H1 (cell line): ENCODE measurements at regions not wholly inside any gene's neighbourhood (a gene's known extent, or its start where the extent isn't known, plus 50 kb on each side); places are given as distances from the start of the nearest gene placed in this dataset.

Source experiments
- CTCF ChIA-PET: fragments of 300-600 bp; sonication (Branson Sonifier 250); formaldehyde crosslinking; loops from one replicate; lab custom pipeline; 2021; ENCODE audit not compliant: partially characterized antibody; lab: Charles Lee
- POLR2A ChIA-PET: fragments of 300-600 bp; sonication (Branson Sonifier 250); formaldehyde crosslinking; loops from one replicate; lab custom pipeline; 2021; ENCODE audit warnings: inconsistent platforms; ENCODE audit not compliant: partially characterized antibody; lab: Charles Lee
- DNase-seq, 2 experiments: peaks; one replicate each; pipeline versions ENCODE4 v3.0.0 to v3.0.0-alpha.2; 2010 to 2022; ENCODE audit warnings: low spot score in 2 of 2, low read depth in 1 of 2, mixed read lengths in 1 of 2
- FAIRE-seq: peaks from 2 replicates; lab custom pipeline; 2011; peaks lifted over from hg19 to GRCh38; lab: Jason Lieb, UNC
- H2AFZ ChIP-seq: 2 replicates; pipeline ENCODE4 v1.8.1; 2012; ENCODE audit warnings: low read length, inconsistent platforms
- H2AK5ac ChIP-seq: 2 replicates; pipeline ENCODE4 v1.6.1; 2013; ENCODE audit warnings: low read depth, low read length
- H2BK120ac ChIP-seq: replicated peaks from 2 replicates; pipeline ENCODE3; 2013; ENCODE audit warnings: low read depth, low read length, inconsistent platforms
- H2BK12ac ChIP-seq: 2 replicates; pipeline ENCODE4 v1.6.1; 2013; ENCODE audit warnings: low read depth, low read length
- H2BK15ac ChIP-seq: 2 replicates; pipeline ENCODE4 v1.6.1; 2013; ENCODE audit warnings: low read length
- H2BK20ac ChIP-seq: 2 replicates; pipeline ENCODE4 v1.6.1; 2013; ENCODE audit warnings: low read length
- H2BK5ac ChIP-seq: 2 replicates; pipeline ENCODE4 v1.6.1; 2013; ENCODE audit warnings: low read depth, low read length
- H3K14ac ChIP-seq: 2 replicates; pipeline ENCODE4 v1.6.1; 2013; ENCODE audit warnings: inconsistent platforms; ENCODE audit not compliant: insufficient read length
- H3K18ac ChIP-seq: 2 replicates; pipeline ENCODE4 v1.6.1; 2013; ENCODE audit warnings: low read length; ENCODE audit errors: extremely low read depth
- H3K23ac ChIP-seq: 2 replicates; pipeline ENCODE4 v1.6.1; 2013; ENCODE audit warnings: inconsistent platforms; ENCODE audit not compliant: insufficient read length
- H3K23me2 ChIP-seq: 2 replicates; pipeline ENCODE4 v1.6.1; 2013; ENCODE audit warnings: low read depth, low read length
- H3K27ac ChIP-seq: 2 replicates; pipeline ENCODE4 v1.6.1; 2011; ENCODE audit warnings: low read depth, low read length, inconsistent platforms
- H3K27me3 ChIP-seq, 4 experiments: replicated peaks in 1 of 4; 1 replicate in 1 of 4; 2 replicates in 3 of 4; pipeline versions ENCODE4 v1.6.1 to v1.8.1; 2011 to 2013; ENCODE audit warnings: low read length in 3 of 4, mild to moderate bottlenecking in 3 of 4, inconsistent platforms in 2 of 4, mixed read lengths in 2 of 4, moderate library complexity in 1 of 4; ENCODE audit not compliant: control insufficient read depth in 3 of 4, insufficient read depth in 3 of 4; ENCODE audit errors: extremely low read depth in 1 of 4
- H3K36me3 ChIP-seq, 4 experiments: 2 replicates each; pipeline versions ENCODE4 v1.6.1 to v1.8.1; 2011 to 2013; ENCODE audit warnings: mild to moderate bottlenecking in 4 of 4, low read length in 3 of 4, moderate library complexity in 2 of 4, control low read depth in 1 of 4, inconsistent platforms in 1 of 4; ENCODE audit not compliant: insufficient read depth in 4 of 4, control insufficient read depth in 2 of 4
- H3K4ac ChIP-seq: replicated peaks from 2 replicates; pipeline ENCODE3; 2013; ENCODE audit warnings: low read length, low read depth, mixed read lengths, inconsistent platforms; ENCODE audit not compliant: insufficient read length
- H3K4me1 ChIP-seq, 4 experiments: replicated peaks in 1 of 4; 1 replicate in 1 of 4; 2 replicates in 3 of 4; pipeline versions ENCODE4 v1.6.1 to v1.8.1; 2011 to 2013; ENCODE audit warnings: low read length in 3 of 4, inconsistent platforms in 2 of 4, mixed read lengths in 1 of 4; ENCODE audit not compliant: insufficient read depth in 4 of 4, control insufficient read depth in 3 of 4
- H3K4me2 ChIP-seq, 2 experiments: 2 replicates each; pipeline versions ENCODE4 v1.6.1 to v1.8.1; 2011 to 2013; ENCODE audit warnings: low read depth in 2 of 2, low read length in 2 of 2, control low read depth in 1 of 2, inconsistent platforms in 1 of 2, mild to moderate bottlenecking in 1 of 2; ENCODE audit not compliant: insufficient read depth in 1 of 2
- H3K4me3 ChIP-seq, 4 experiments: fragments of 200-600, 300-600 bp in 1 of 4; sonication (generic), shearing (Covaris generic), sonication (Bioruptor Twin) in 1 of 4; 2 replicates each; pipeline versions ENCODE4 v1.5.1 to v1.8.1; 2011 to 2016; ENCODE audit warnings: low read length in 4 of 4, low read depth in 3 of 4, control low read depth in 2 of 4, inconsistent platforms in 2 of 4, mild to moderate bottlenecking in 2 of 4, mixed read lengths in 1 of 4, moderate library complexity in 1 of 4; ENCODE audit not compliant: insufficient read depth in 2 of 4; ENCODE audit errors: extremely low read depth in 1 of 4
- H3K56ac ChIP-seq: replicated peaks from 2 replicates; pipeline ENCODE3; 2013; ENCODE audit warnings: low read depth, mild to moderate bottlenecking, mixed read lengths, low read length, inconsistent platforms; ENCODE audit not compliant: insufficient read length
- H3K79me1 ChIP-seq: 2 replicates; pipeline ENCODE4 v1.6.1; 2013; ENCODE audit warnings: low read depth, low read length, control low read depth
- H3K79me2 ChIP-seq, 2 experiments: 2 replicates each; pipeline versions ENCODE4 v1.6.1 to v1.8.1; 2012 to 2013; ENCODE audit warnings: low read length in 2 of 2, mild to moderate bottlenecking in 2 of 2, inconsistent platforms in 1 of 2; ENCODE audit not compliant: insufficient read depth in 2 of 2, control insufficient read depth in 1 of 2
- H3K9ac ChIP-seq, 4 experiments: replicated peaks in 1 of 4; 1 replicate in 1 of 4; 2 replicates in 3 of 4; pipeline versions ENCODE4 v1.6.1 to v1.8.1; 2011 to 2013; ENCODE audit warnings: low read depth in 3 of 4, low read length in 3 of 4, control low read depth in 2 of 4, mild to moderate bottlenecking in 2 of 4, moderate library complexity in 2 of 4, inconsistent platforms in 1 of 4; ENCODE audit errors: extremely low read depth in 1 of 4
- H3K9me3 ChIP-seq, 2 experiments: 2 replicates each; pipeline versions ENCODE4 v1.6.1 to v1.8.1; 2012 to 2013; ENCODE audit warnings: mild to moderate bottlenecking in 2 of 2, moderate library complexity in 2 of 2, control low read depth in 1 of 2, inconsistent platforms in 1 of 2, low read depth in 1 of 2, low read length in 1 of 2, mixed read lengths in 1 of 2; ENCODE audit not compliant: insufficient read depth in 2 of 2
- H4K20me1 ChIP-seq, 2 experiments: replicated peaks in 1 of 2; 2 replicates each; pipeline versions ENCODE3 to v1.8.1; 2011 to 2013; ENCODE audit warnings: inconsistent platforms in 2 of 2, low read length in 2 of 2, mild to moderate bottlenecking in 1 of 2; ENCODE audit not compliant: insufficient read depth in 2 of 2, control insufficient read depth in 1 of 2
- H4K5ac ChIP-seq: 2 replicates; pipeline ENCODE4 v1.6.1; 2013; ENCODE audit warnings: low read length, low read depth, mixed read lengths, inconsistent platforms; ENCODE audit not compliant: insufficient read length
- H4K8ac ChIP-seq: 2 replicates; pipeline ENCODE4 v1.8.0; 2013; ENCODE audit warnings: mild to moderate bottlenecking, moderate library complexity, low read length, inconsistent platforms; ENCODE audit not compliant: insufficient read depth; ENCODE audit errors: extremely low read depth
- H4K91ac ChIP-seq: replicated peaks from 2 replicates; pipeline ENCODE3; 2013; ENCODE audit warnings: low read length, mixed read lengths, inconsistent platforms; ENCODE audit not compliant: insufficient read length
- BRCA1 ChIP-seq: IDR thresholded peaks from 2 replicates; pipeline ENCODE4 v1.6.1; 2012; ENCODE audit warnings: low read depth, low read length, improper control_type of control experiment
- CBX8 ChIP-seq: fragments of 300-800, 300-1000 bp; sonication (generic); IDR thresholded peaks from 2 replicates; pipeline ENCODE4 v1.7.1; 2016; ENCODE audit warnings: low read depth, low read length, borderline replicate concordance
- FOSL1 ChIP-seq: IDR thresholded peaks from 2 replicates; pipeline ENCODE4 v1.6.1; 2011; ENCODE audit warnings: mild to moderate bottlenecking, low read depth, low read length, moderate library complexity; ENCODE audit not compliant: insufficient read depth
- HDAC2 ChIP-seq, 2 experiments: fragments of 300-600 bp in 1 of 2; sonication (generic) in 1 of 2; IDR thresholded peaks; 2 replicates each; pipeline ENCODE4 v1.6.1; 2011 to 2012; ENCODE audit warnings: low read depth in 2 of 2, low read length in 2 of 2, mild to moderate bottlenecking in 2 of 2, moderate library complexity in 2 of 2, borderline replicate concordance in 1 of 2, inconsistent platforms in 1 of 2
- JUND ChIP-seq: IDR thresholded peaks from 2 replicates; pipeline ENCODE4 v1.6.1; 2011; ENCODE audit warnings: mild to moderate bottlenecking, improper control_type of control experiment, low read length
- KDM5A ChIP-seq: fragments of 200-600 bp; IDR thresholded peaks from 2 replicates; pipeline ENCODE4 v1.7.1; 2012; ENCODE audit warnings: mild to moderate bottlenecking, low read length, inconsistent platforms, mixed read lengths
- POLR2AphosphoS5 ChIP-seq: IDR thresholded peaks from 2 replicates; pipeline ENCODE4 v1.6.1; 2011; ENCODE audit warnings: low read depth, low read length
- POU5F1 ChIP-seq: IDR thresholded peaks from 2 replicates; pipeline ENCODE4 v1.6.1; 2011; ENCODE audit warnings: low read depth, mild to moderate bottlenecking, low read length, moderate library complexity
- SIRT6 ChIP-seq: IDR thresholded peaks from one replicate; pipeline ENCODE4 v1.7.1; 2012; ENCODE audit warnings: low read length, inconsistent platforms
- TAF1 ChIP-seq: IDR thresholded peaks from 2 replicates; pipeline ENCODE4 v1.6.1; 2011; ENCODE audit warnings: mild to moderate bottlenecking, low read depth, low read length
- WGBS, 2 experiments: shearing (Covaris generic) in 1 of 2; methylation state at CpG; one replicate each; pipeline versions ENCODE4 v1.1.6 to v1.1.7; 2013 to 2015; ENCODE audit warnings: low lambda C conversion rate in 2 of 2, mixed read lengths in 2 of 2, inconsistent platforms in 1 of 2, low coverage in 1 of 2, missing lambda C conversion rate in 1 of 2; ENCODE audit not compliant: insufficient replicate concordance in 2 of 2, insufficient coverage in 1 of 2, insufficient read length in 1 of 2; ENCODE audit errors: extremely low coverage in 1 of 2, missing lambda C conversion rate in 1 of 2; 5-methylcytosine and 5-hydroxymethylcytosine counted together
- TF ChIP-seq, protein P1 (sequence below): IDR thresholded peaks from 2 replicates; pipeline ENCODE4 v1.6.1; 2012; ENCODE audit warnings: inconsistent platforms
- TF ChIP-seq, protein P2 (sequence below), 3 experiments: IDR thresholded peaks; 1 replicate in 2 of 3; 2 replicates in 1 of 3; pipeline versions ENCODE4 v1.5.1 to v1.6.1; 2011; ENCODE audit warnings: low read length in 3 of 3, mild to moderate bottlenecking in 3 of 3, inconsistent platforms in 2 of 3, low read depth in 1 of 3, moderate library complexity in 1 of 3; ENCODE audit not compliant: insufficient read depth in 1 of 3; ENCODE audit errors: control extremely low read depth in 1 of 3

DNA sequence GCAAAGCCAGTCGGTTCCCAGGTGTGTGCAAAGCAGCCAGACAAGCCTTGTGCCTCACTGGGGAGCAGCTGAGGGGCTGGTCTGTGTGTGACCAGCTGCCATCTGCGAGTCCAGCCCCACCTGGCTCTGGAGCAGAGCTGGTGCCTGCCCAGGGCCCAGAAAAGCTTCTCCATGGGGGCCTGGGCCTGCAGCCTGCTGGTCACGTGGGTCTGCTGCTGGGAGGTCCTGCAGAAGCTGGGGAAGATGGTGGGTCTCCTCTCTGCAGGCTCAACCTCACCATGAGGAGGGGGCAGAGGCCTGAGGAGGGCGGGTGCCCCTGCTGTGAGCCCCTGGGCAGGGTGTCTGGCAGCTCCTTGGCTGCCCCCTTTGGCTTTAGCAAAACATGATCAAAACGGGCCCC lies 71.9 kb downstream of the ENGASE start:
- Histone ChIP-seq H3K36me3 (no peaks in the 10 kb centered on the region), H2AK5ac (no peak overlapping the region), H3K9ac (no peak overlapping the region), H3K18ac (no peak overlapping the region), H3K27me3 (no peaks in the 10 kb centered on the region; a peak in 1 of 7 replicates), H3K56ac (no peak overlapping the region), H3K79me2 (no peaks in the 10 kb centered on the region), H4K20me1 (peaks cover 0 to 4% of the 10 kb centered on the region in 2 experiments), H3K14ac (no peak overlapping the region), H3K9me3 (peaks cover 0 to 2% of the 10 kb centered on the region in 2 experiments; a peak in 1 of 4 replicates), H3K79me1 (0 out of 2 replicates have a peak, but pooled peaks cover 2% of the 10 kb centered on the region), H3K23ac (no peak overlapping the region), H3K23me2 (no peaks in the 10 kb centered on the region), H2BK120ac (no peak overlapping the region), H3K4me1 (peaks cover 0 to 14% (median 6%) of the 10 kb centered on the region in 4 experiments; a peak in 5 of 7 replicates), H2BK20ac (no peak overlapping the region), H3K27ac (no peak overlapping the region), H4K91ac (no peak overlapping the region), H2BK5ac (no peak overlapping the region), H3K4ac (no peak overlapping the region), H4K5ac (no peak overlapping the region), H2AFZ (no peak overlapping the region), H3K4me3 (no peak overlapping the region), H4K8ac (no peak overlapping the region), H3K4me2 (no peak overlapping the region), H2BK12ac (no peak overlapping the region), H2BK15ac (no peak overlapping the region)
- FAIRE-seq, result no peak
- 83% methylated on average over 5 of the region's 5 CpGs; no CpG with 5 or more reads in 1 of the 2 experiments for WGBS, 2 experiments
- CTCF ChIA-PET, result interaction anchor here (0.9 to 1.2 kb wide), 3 partner anchors 59 to 139 kb away, joined by 3 to 4 read pairs (median 3); no protein-coding TSS in a partner anchor
- POLR2A ChIA-PET, result no interaction called here
- DNase-seq, result no peak
- TF ChIP-seq JUND (no peak), POLR2AphosphoS5 (no peak), BRCA1 (no peak), KDM5A (no peak), SIRT6 (no peak), POU5F1 (no peak), TAF1 (no peak), HDAC2 (IDR thresholded peaks at IDR 0.05; ENCODE audit: borderline replicate concordance in 1 of 2, low read depth in 2 of 2, low read length in 2 of 2) (no peak), FOSL1 (no peak), CBX8 (no peak)
- TF ChIP-seq, protein P1, sequence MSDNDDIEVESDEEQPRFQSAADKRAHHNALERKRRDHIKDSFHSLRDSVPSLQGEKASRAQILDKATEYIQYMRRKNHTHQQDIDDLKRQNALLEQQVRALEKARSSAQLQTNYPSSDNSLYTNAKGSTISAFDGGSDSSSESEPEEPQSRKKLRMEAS, result no peak
- TF ChIP-seq, protein P2, sequence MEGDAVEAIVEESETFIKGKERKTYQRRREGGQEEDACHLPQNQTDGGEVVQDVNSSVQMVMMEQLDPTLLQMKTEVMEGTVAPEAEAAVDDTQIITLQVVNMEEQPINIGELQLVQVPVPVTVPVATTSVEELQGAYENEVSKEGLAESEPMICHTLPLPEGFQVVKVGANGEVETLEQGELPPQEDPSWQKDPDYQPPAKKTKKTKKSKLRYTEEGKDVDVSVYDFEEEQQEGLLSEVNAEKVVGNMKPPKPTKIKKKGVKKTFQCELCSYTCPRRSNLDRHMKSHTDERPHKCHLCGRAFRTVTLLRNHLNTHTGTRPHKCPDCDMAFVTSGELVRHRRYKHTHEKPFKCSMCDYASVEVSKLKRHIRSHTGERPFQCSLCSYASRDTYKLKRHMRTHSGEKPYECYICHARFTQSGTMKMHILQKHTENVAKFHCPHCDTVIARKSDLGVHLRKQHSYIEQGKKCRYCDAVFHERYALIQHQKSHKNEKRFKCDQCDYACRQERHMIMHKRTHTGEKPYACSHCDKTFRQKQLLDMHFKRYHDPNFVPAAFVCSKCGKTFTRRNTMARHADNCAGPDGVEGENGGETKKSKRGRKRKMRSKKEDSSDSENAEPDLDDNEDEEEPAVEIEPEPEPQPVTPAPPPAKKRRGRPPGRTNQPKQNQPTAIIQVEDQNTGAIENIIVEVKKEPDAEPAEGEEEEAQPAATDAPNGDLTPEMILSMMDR (IDR thresholded peaks at IDR 0.05; ENCODE audit: control extremely low read depth in 1 of 3, insufficient read depth in 1 of 3, low read depth in 1 of 3, low read length in 3 of 3), result no peak
